ENCODE measurements at regions not wholly inside any gene's neighbourhood (a gene's known extent, or its start where the extent isn't known, plus 50 kb on each side); places are given as distances from the start of the nearest gene placed in this dataset.
A peak's percentile ranks its signal among the peaks of the same experiment; 100 is the strongest.

DNA sequence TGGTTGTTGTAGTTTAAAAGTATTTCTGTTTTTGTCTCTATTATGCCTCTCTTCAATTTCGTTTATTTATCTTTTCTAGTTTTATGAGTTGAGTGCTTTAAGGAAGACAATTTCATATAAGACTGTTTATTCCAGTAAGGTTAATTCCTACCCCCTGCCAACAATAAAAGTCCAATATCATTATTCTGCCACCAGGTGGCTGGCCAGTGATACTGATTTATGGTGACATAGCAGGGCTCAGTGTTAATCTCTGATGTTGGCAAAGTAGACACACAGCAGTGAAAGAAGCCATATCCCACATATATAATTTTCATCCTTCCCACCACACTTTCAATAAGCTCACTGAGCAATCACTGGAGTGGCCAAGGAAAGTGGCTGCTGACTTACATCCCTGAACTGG lies 69.0 kb upstream of the BMP4 start:
- no CpG with 5 or more reads among the region's 1 CpG for WGBS, 2 experiments (ENCODE audit: extremely low coverage in 2 of 2, insufficient read length in 1 of 2)
- no peak overlapping the region for H4K5ac ChIP-seq (ENCODE audit: low read depth, low read length)
- TF ChIP-seq CTCF (conservative IDR thresholded peaks at IDR 0.05; ENCODE audit: low read depth, low read length) = peak; percentile 48
- TF ChIP-seq MXI1 (IDR thresholded peaks at IDR 0.05; ENCODE audit: borderline replicate concordance, low read depth, low read length) = no peak
- peak; percentile 58 for TF ChIP-seq SMC3 (IDR thresholded peaks at IDR 0.05; ENCODE audit: low read depth, low read length)
- peak; percentile 56 for TF ChIP-seq RAD21 (IDR thresholded peaks at IDR 0.05; ENCODE audit: low read length)
- TF ChIP-seq, protein P1, sequence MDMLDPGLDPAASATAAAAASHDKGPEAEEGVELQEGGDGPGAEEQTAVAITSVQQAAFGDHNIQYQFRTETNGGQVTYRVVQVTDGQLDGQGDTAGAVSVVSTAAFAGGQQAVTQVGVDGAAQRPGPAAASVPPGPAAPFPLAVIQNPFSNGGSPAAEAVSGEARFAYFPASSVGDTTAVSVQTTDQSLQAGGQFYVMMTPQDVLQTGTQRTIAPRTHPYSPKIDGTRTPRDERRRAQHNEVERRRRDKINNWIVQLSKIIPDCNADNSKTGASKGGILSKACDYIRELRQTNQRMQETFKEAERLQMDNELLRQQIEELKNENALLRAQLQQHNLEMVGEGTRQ (IDR thresholded peaks at IDR 0.05; ENCODE audit: low read depth, low read length) = no peak
- no peak overlapping the region for H3K14ac ChIP-seq (replicated peaks; ENCODE audit: low read depth, low read length)
- no peak overlapping the region for H3K18ac ChIP-seq (ENCODE audit: low read depth, low read length)
- H3K27ac ChIP-seq (ENCODE audit: insufficient read depth, low read length) = no peak overlapping the region
- H2AK9ac ChIP-seq (replicated peaks; ENCODE audit: low read depth, low read length, poor library complexity) = no peak overlapping the region
- H3K79me1 ChIP-seq (ENCODE audit: low read depth in 1 of 2, low read length in 2 of 2) = no peaks in the 10 kb centered on the region
- no peak overlapping the region for H2AFZ ChIP-seq (replicated peaks; ENCODE audit: low read length, poor library complexity)
- H2AK5ac ChIP-seq (ENCODE audit: low read depth, low read length) = no peak overlapping the region
- H3K9me3 ChIP-seq (ENCODE audit: control insufficient read depth, insufficient read depth, low read length) = no peaks in the 10 kb centered on the region
- BruUV-seq (replicated peaks) = no TSS peak
- ChIA-PET POLR2A (ENCODE audit: unreplicated experiment) (no interaction called here), CTCF (no interaction called here)
- DNase-seq = peak; percentile 5
- in situ Hi-C loops (cut with MboI; ENCODE audit: low sequenced_read_pairs) (no loop called here), dilution Hi-C loops (cut with HindIII; ENCODE audit: low sequenced_read_pairs, unreplicated experiment) (no loop called here), intact Hi-C loops (cut with micrococcal nuclease) (loop anchor here (10.0 kb wide), 1 partner anchor 149 kb away; no protein-coding TSS in a partner anchor)
- H3K9ac ChIP-seq (ENCODE audit: low read depth, low read length) = no peak overlapping the region
- H4K8ac ChIP-seq (ENCODE audit: low read depth in 2 of 2, low read length in 2 of 2) = no peak overlapping the region
- no peak overlapping the region for H2BK15ac ChIP-seq (ENCODE audit: low read depth, low read length)
- H2BK5ac ChIP-seq (ENCODE audit: low read depth, low read length, poor library complexity, severe bottlenecking) = no peak overlapping the region
- no peaks in the 10 kb centered on the region for H3K4me1 ChIP-seq (ENCODE audit: control insufficient read depth, insufficient read depth, low read length)
- H3K4me2 ChIP-seq (ENCODE audit: low read depth, low read length) = no peak overlapping the region
- H3K36me3 ChIP-seq (ENCODE audit: control insufficient read depth, insufficient read depth, low read length) = no peaks in the 10 kb centered on the region
- H4K20me1 ChIP-seq (ENCODE audit: insufficient read depth, low read length) = no peaks in the 10 kb centered on the region
- no peaks in the 10 kb centered on the region; the same call in 1 of the 2 replicates for H3K27me3 ChIP-seq (ENCODE audit: control insufficient read depth, insufficient read depth, low read length)
- no peaks in the 10 kb centered on the region for H3K9me1 ChIP-seq (ENCODE audit: insufficient read depth, low read length)
- no peak overlapping the region for H3K4me3 ChIP-seq (ENCODE audit: insufficient read depth, low read depth, low read length)
- H3K4ac ChIP-seq (ENCODE audit: low read depth, low read length) = no peak overlapping the region
- peak; percentile 48; the same call in 1 of the 2 replicates for ATAC-seq (ENCODE audit: low read depth)
- H4K91ac ChIP-seq (ENCODE audit: insufficient read depth, low read depth, low read length) = no peak overlapping the region
- H3K56ac ChIP-seq (ENCODE audit: extremely low read depth, insufficient read depth, low read length) = no peak overlapping the region
- no peak overlapping the region for H3K23ac ChIP-seq (ENCODE audit: low read depth, low read length)
- no peak overlapping the region for H2BK120ac ChIP-seq (ENCODE audit: low read depth, low read length)
- H2BK20ac ChIP-seq (ENCODE audit: low read depth, low read length) = no peak overlapping the region
